ENCODE measurements at regions not wholly inside any gene's neighbourhood (a gene's known extent, or its start where the extent isn't known, plus 50 kb on each side); places are given as distances from the start of the nearest gene placed in this dataset.

- no peak overlapping the region for H3K4ac ChIP-seq (replicated peaks; ENCODE audit: insufficient read length, low read depth, low read length)
- ChIA-PET CTCF (ENCODE audit: partially characterized antibody) (no interaction called here), POLR2A (ENCODE audit: partially characterized antibody) (no interaction called here)
- no peaks in the 10 kb centered on the region for H3K36me3 ChIP-seq (ENCODE audit: control insufficient read depth in 2 of 4, insufficient read depth in 4 of 4, low read length in 3 of 4)
- DNase-seq (ENCODE audit: low read depth in 1 of 2, low spot score in 2 of 2) (no peak), FAIRE-seq (no peak)
- 87% methylated on average over 5 of the region's 5 CpGs; no CpG with 5 or more reads in 1 of the 2 experiments for WGBS, 2 experiments (ENCODE audit: extremely low coverage in 1 of 2, insufficient coverage in 1 of 2, insufficient read length in 1 of 2, insufficient replicate concordance in 2 of 2, low coverage in 1 of 2, low lambda C conversion rate in 2 of 2, missing lambda C conversion rate in 1 of 2)
- no peaks in the 10 kb centered on the region for H3K79me2 ChIP-seq (ENCODE audit: control insufficient read depth in 1 of 2, insufficient read depth in 2 of 2, low read length in 2 of 2)
- H3K4me2 ChIP-seq (ENCODE audit: insufficient read depth in 1 of 2, low read depth in 2 of 2, low read length in 2 of 2): no peak overlapping the region
- H2AFZ ChIP-seq (ENCODE audit: low read length): no peak overlapping the region
- H3K79me1 ChIP-seq (ENCODE audit: low read depth, low read length): no peaks in the 10 kb centered on the region
- no peak overlapping the region for H4K5ac ChIP-seq (ENCODE audit: insufficient read length, low read depth, low read length)
- H3K23ac ChIP-seq (ENCODE audit: insufficient read length): no peak overlapping the region
- H3K9me3 ChIP-seq (ENCODE audit: insufficient read depth in 2 of 2, low read depth in 1 of 2, low read length in 1 of 2): no peaks in the 10 kb centered on the region; a peak in 1 of 4 replicates
- no peaks in the 10 kb centered on the region for H3K23me2 ChIP-seq (ENCODE audit: low read depth, low read length)
- no peak overlapping the region for H2AK5ac ChIP-seq (ENCODE audit: low read depth, low read length)
- H2BK5ac ChIP-seq (ENCODE audit: low read depth, low read length): no peak overlapping the region
- H2BK20ac ChIP-seq (ENCODE audit: low read length): no peak overlapping the region
- TF ChIP-seq TCF12 (IDR thresholded peaks at IDR 0.05; ENCODE audit: low read depth, low read length): no peak
- TF ChIP-seq EGR1 (IDR thresholded peaks at IDR 0.05; ENCODE audit: borderline replicate concordance, low read depth, low read length): no peak
- TF ChIP-seq JUND (IDR thresholded peaks at IDR 0.05; ENCODE audit: low read length): no peak
- no peak for TF ChIP-seq SP1 (IDR thresholded peaks at IDR 0.05; ENCODE audit: low read depth, low read length)
- TF ChIP-seq RXRA (IDR thresholded peaks at IDR 0.05; ENCODE audit: insufficient read depth, low read depth, low read length): no peak
- TF ChIP-seq RBBP5 (IDR thresholded peaks at IDR 0.05; ENCODE audit: borderline replicate concordance, low read depth, low read length): no peak
- no peak for TF ChIP-seq ATF3 (IDR thresholded peaks at IDR 0.05; ENCODE audit: insufficient read depth, low read depth, low read length)
- no peak for TF ChIP-seq GTF2F1 (IDR thresholded peaks at IDR 0.05; ENCODE audit: borderline replicate concordance, low read depth, low read length)
- TF ChIP-seq SP4 (IDR thresholded peaks at IDR 0.05; ENCODE audit: low read length): no peak
- no peak for TF ChIP-seq SIN3A (conservative IDR thresholded peaks at IDR 0.05 in 1 of 2, IDR thresholded peaks at IDR 0.05 in 1 of 2; ENCODE audit: low read depth in 1 of 2, low read length in 2 of 2)
- TF ChIP-seq CHD2 (IDR thresholded peaks at IDR 0.05; ENCODE audit: low read length): no peak
- no peak for TF ChIP-seq CHD1 (IDR thresholded peaks at IDR 0.05; ENCODE audit: low read depth, low read length)
- no peak for TF ChIP-seq GABPA (IDR thresholded peaks at IDR 0.05; ENCODE audit: borderline replicate concordance, insufficient read depth, low read length)
- no peak for TF ChIP-seq CBX5 (IDR thresholded peaks at IDR 0.05; ENCODE audit: low read depth, low read length)
- no peak for TF ChIP-seq SIX5 (IDR thresholded peaks at IDR 0.05; ENCODE audit: low read depth, low read length)
- TF ChIP-seq KDM5A (IDR thresholded peaks at IDR 0.05; ENCODE audit: low read length): no peak
- no peak overlapping the region for H3K27ac ChIP-seq (ENCODE audit: low read depth, low read length)
- no peaks in the 10 kb centered on the region for H3K4me1 ChIP-seq (replicated peaks in 1 of 4; ENCODE audit: control insufficient read depth in 3 of 4, insufficient read depth in 4 of 4, low read length in 3 of 4)
- H3K9ac ChIP-seq (replicated peaks in 1 of 4; ENCODE audit: extremely low read depth in 1 of 4, low read depth in 3 of 4, low read length in 3 of 4): no peak overlapping the region
- no peak overlapping the region for H4K8ac ChIP-seq (ENCODE audit: extremely low read depth, insufficient read depth, low read length)
- H4K20me1 ChIP-seq (replicated peaks in 1 of 2; ENCODE audit: control insufficient read depth in 1 of 2, insufficient read depth in 2 of 2, low read length in 2 of 2): no peaks in the 10 kb centered on the region
- H3K4me3 ChIP-seq (ENCODE audit: extremely low read depth in 1 of 4, insufficient read depth in 2 of 4, low read depth in 3 of 4, low read length in 4 of 4): no peak overlapping the region
- H3K56ac ChIP-seq (replicated peaks; ENCODE audit: insufficient read length, low read depth, low read length): no peak overlapping the region
- no peak overlapping the region for H4K91ac ChIP-seq (replicated peaks; ENCODE audit: insufficient read length, low read length)
- no peak overlapping the region for H3K14ac ChIP-seq (ENCODE audit: insufficient read length)
- H3K27me3 ChIP-seq (replicated peaks in 1 of 4; ENCODE audit: control insufficient read depth in 3 of 4, extremely low read depth in 1 of 4, insufficient read depth in 3 of 4, low read length in 3 of 4): no peaks in the 10 kb centered on the region
- H2BK120ac ChIP-seq (replicated peaks; ENCODE audit: low read depth, low read length): no peak overlapping the region
- H2BK12ac ChIP-seq (ENCODE audit: low read depth, low read length): no peak overlapping the region
- H3K18ac ChIP-seq (ENCODE audit: extremely low read depth, low read length): no peak overlapping the region
- H2BK15ac ChIP-seq (ENCODE audit: low read length): no peak overlapping the region
Observed at GRCh38 chr18:56489893-56490292, 148.5 kb downstream of the TXNL1 start.

All from H1 (cell line).